ENCODE measurements at regions not wholly inside any gene's neighbourhood (a gene's known extent, or its start where the extent isn't known, plus 50 kb on each side); places are given as distances from the start of the nearest gene placed in this dataset.
"Not testable (repeated sequence)": the region's sequence is repeated elsewhere in the genome, so short reads cannot be mapped to it uniquely, and the experiment has no call there.

DNA sequence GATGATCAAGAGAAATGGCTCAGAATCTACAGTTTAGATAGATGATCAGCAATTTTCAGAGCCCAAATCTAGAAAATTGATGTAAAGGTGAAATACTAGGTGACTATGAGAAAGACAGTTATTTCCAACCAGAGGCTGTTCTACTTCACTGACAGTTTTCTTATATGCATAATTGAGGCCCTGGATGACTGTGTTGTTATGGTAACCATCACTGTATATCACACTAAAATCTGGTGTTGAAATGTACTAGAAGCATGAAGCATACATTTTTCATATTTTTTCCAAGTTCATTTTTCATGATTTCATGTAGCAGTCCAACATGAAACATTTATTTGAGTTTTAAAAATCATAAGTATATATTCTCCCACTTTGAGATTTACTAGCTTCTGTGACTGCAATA lies 87.4 kb downstream of the ATXN3L start:
- intact Hi-C loops (cut with DNase I): no loop called here
- DNase-seq: no peak

DNA sequence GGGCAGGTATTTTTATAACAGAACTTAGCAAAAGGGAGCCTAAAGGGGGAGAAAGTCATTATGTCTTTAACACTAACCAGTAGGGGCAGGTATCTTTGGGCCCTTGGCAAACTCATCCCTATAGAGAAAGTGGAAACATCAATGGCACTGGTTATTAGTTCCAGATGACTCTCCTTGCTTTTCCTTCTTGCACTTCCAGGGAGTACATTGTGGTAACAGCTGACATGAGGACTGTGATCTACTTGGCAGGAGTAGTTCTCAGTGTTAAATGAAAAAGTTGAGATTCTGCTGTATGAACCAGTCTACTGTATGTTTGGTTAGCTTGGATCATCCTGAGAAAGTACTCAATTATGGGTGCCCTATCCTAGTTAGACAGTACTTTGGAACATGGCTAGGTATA lies 93.6 kb downstream of the ATXN3L start:
- intact Hi-C loops (cut with DNase I): no loop called here

DNA sequence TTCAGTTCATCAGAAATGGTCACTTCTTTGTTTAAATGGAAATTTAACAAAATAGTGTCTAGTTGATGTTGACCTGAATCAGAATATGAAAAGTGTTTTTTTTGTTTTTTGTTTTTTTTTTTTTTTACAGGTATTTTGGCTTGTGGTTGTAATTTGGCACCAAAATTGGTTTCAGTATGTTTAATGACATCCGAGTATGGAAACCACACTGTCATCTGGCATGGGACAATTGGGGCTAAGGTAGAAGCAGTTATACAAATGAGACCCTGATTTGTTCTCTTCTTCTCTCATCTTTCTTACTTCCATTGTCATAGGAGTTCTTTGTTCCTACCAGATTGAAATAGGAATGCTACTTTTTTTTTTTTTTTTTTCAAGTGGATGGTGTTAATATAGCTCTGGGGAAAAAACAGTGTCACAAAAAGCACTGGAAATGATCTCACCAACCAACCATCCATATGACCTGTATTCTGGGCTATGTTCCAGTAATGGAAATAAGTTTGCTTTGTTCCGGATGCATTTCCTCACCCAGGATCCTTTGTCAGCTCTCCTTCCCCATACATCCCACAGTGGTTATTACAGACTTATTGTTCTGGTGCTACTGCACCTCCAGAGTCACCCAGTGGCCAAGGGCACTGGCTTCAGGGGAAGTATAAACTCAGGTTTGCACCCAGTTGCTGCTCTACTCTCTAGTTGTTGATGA lies 95.8 kb downstream of the ATXN3L start:
- intact Hi-C loops (cut with DNase I): no loop called here
- no peak for DNase-seq

More for the DNA sequence above, 93.6 kb downstream of the ATXN3L start:
- no peak for DNase-seq

GRCh38 chrX:13220916-13221315 lies 98.9 kb downstream of the ATXN3L start:
- no peak for DNase-seq
- intact Hi-C loops (cut with DNase I): no loop called here

GRCh38 chrX:13219991-13220764 lies 99.7 kb downstream of the ATXN3L start:
- intact Hi-C loops (cut with DNase I): no loop called here
- DNase-seq: no peak

- intact Hi-C loops (cut with DNase I): no loop called here
- no peak for DNase-seq
Observed at GRCh38 chrX:13218758-13219157, 101.1 kb downstream of the ATXN3L start.

DNA sequence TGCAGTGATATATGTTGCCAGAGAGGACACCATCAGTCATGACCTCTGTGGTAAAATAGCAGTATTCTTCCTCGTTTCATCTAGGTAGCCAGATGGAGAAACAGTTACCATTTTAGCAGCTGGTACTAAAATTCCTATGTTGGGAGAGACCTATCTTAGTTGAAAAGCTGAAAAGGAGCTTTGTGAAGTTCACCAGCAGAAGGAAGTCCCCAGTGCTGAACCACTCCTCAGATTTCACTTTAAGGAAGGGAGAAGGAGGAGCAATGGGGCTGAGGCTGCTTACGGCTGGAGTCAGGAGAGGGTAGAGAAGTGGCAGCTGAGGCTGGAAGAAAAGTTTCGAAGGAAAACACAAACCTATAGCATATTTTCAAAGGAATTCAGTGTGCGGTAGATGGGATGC lies 103.7 kb downstream of the ATXN3L start:
- DNase-seq: no peak
- intact Hi-C loops (cut with DNase I): no loop called here

GRCh38 chrX:13215729-13216128 lies 104.1 kb downstream of the ATXN3L start:
- intact Hi-C loops (cut with DNase I): no loop called here

GRCh38 chrX:13212191-13212651 lies 107.6 kb downstream of the ATXN3L start:
- DNase-seq: no peak
- intact Hi-C loops (cut with DNase I): no loop called here

More at GRCh38 chrX:13215729-13216128, 104.1 kb downstream of the ATXN3L start:
- DNase-seq: no peak

GRCh38 chrX:13210142-13210541 lies 109.7 kb downstream of the ATXN3L start:
- DNase-seq; intact Hi-C loops (cut with DNase I): not testable (repeated sequence)

- intact Hi-C loops (cut with DNase I): not testable (repeated sequence)
Observed at GRCh38 chrX:13209704-13210103, 110.1 kb downstream of the ATXN3L start.

DNA sequence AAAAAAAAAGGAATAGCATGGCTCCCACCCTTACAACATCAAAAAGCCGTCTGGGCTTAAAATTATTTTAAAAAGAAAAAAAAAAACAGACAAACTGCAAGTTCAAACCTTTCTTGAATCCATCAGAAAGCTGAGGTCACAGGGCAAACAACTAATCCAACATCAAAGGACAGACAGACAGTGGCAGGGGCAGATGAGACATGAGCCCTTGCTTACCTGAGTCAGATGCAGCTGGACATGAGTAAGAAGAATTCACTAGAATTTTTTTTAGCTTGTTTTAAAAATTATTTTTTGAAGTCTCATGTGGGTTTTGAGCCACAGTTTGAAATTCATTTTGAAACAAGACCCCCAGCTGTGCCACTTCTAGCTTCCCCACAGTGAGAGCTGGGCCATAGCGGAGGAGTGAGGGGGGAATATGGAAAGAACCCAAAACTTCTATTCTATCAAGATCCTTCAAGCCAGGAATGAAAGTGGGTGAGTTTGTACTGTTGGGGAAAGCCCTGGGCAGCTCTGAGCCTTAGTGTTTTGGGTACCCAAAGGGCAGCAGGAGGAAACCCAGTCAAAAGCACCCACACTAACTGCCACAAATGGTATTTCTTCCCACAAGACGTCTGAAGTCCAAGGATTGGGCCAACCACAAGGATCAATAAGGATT lies 111.4 kb downstream of the ATXN3L start:
- no peak for DNase-seq
- intact Hi-C loops (cut with DNase I): no loop called here

More at GRCh38 chrX:13209704-13210103, 110.1 kb downstream of the ATXN3L start:
- DNase-seq: not testable (repeated sequence)

GRCh38 chrX:13203271-13203670 lies 116.6 kb downstream of the ATXN3L start:
- intact Hi-C loops (cut with DNase I): no loop called here
- DNase-seq: no peak

- no peak for DNase-seq
- intact Hi-C loops (cut with DNase I): no loop called here
Observed at GRCh38 chrX:13201605-13202219, 118.1 kb downstream of the ATXN3L start.

DNA sequence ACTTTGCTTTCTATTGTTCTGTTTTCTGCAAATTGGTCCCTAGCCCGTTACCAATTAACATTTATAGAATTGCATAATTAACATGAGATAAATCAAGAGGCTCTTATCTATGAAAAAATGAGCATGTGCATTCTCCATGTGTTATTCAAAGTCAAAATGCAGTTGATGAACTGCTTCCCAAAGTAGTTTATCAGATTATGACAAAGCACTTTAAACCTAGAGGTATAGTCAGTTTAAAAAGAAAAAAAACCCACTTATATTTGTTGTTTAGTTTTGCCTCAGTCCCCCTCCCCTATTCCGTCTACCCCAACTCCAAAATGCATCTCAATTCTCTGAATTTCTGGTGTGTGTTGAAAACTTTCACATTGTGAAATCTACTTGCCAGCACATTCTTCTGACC lies 119.5 kb downstream of the ATXN3L start:
- DNase-seq: no peak

DNA sequence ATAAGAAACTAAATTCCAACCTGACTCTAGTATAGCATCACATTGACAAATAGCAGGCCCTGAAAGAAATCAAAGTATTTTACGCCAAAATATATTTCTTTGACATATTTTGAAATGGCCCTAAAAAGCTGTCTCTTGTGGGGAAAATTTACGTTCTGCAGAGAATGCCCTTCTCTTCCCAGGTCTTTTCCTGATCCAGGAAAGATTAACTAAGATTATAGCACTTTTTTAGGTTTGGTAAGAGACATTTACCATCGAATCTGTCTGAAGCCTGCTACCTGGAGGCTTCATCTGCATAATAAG lies 121.1 kb downstream of the ATXN3L start:
- DNase-seq: no peak
- intact Hi-C loops (cut with DNase I): no loop called here

More for the DNA sequence above, 119.5 kb downstream of the ATXN3L start:
- intact Hi-C loops (cut with DNase I): no loop called here

- peak in 4 of 42 donors; percentile 3 to 34 (median 11) for DNase-seq
- intact Hi-C loops (cut with DNase I): no loop called here
Observed at GRCh38 chrX:13198056-13198761, 121.6 kb downstream of the ATXN3L start.

GRCh38 chrX:13196782-13197181 lies 123.1 kb downstream of the ATXN3L start:
- intact Hi-C loops (cut with DNase I): no loop called here
- no peak for DNase-seq

DNA sequence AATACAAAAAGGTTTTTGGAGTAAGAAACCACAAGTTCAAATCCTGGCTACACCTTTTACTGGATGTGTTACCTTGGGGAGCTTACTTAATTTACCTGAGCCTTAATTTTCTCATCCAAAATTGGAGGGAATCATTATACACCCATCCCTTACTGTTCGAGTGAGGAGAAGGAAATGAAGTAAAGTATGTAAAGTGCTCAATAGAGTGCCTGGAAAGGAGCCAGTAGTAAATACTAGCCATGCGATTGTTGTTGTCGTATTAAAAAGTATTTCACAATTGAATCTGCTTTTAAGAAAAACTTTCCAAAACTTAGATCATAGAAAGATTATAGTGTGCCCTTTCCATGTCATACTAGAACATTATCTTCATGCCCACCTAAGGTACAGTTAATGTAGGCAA lies 124.5 kb downstream of the ATXN3L start:
- no peak for DNase-seq
- intact Hi-C loops (cut with DNase I): no loop called here

Measured in head of caudate nucleus (tissue), 42 donors.